ENCODE measurements at regions not wholly inside any gene's neighbourhood (a gene's known extent, or its start where the extent isn't known, plus 50 kb on each side); places are given as distances from the start of the nearest gene placed in this dataset.
"Not testable (repeated sequence)": the region's sequence is repeated elsewhere in the genome, so short reads cannot be mapped to it uniquely, and the experiment has no call there.

DNA sequence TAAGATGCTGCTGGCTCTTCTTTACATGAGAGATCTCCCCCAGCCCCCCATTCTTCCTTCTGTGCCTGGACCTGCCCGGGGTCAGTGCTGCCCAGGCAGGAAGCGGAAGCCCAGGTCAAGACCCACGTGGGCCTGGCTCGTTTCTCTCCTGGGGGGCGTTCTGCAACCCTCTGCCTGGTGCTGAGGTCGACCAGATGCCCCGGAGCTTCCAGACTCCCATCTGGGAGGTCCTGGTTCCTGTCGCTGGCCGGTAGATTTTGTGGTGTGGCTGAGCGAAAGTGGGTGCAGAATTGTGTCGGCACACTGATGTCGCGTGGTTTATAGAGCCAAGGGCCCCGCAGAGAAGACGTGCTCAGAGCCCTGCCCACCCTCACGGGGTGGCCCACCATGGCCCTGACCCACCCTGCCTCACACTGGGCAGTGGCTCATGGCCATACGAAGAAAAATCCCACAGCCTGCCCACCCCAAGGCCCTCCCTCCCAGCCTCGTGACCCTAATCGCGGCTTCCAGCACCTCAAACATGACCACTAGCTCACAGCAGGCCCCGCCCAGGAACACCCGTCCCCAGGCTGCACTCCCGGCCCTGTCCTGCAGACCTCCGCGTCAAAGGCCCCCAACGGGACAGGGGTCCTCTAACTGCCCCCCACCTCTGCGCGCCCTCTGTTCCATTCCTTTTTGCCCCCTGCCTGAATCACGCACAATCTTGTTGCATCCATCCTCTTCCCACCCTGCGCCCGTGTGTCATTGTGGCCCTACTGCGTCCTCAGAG, 443.2 kb upstream of the ZNF722 start:
- ATAC-seq; H3K4me3 ChIP-seq; H3K4me1 ChIP-seq; H3K27me3 ChIP-seq; H3K9me3 ChIP-seq; H3K27ac ChIP-seq; H3K36me3 ChIP-seq; intact Hi-C loops (cut with DNase I): not testable (repeated sequence)
- peak in 1 of 3 donors; percentile 39 for DNase-seq
- no CpG with 5 or more reads among the region's 32 CpGs for WGBS (ENCODE audit: insufficient coverage, low coverage, low lambda C conversion rate, missing lambda C conversion rate)

DNA sequence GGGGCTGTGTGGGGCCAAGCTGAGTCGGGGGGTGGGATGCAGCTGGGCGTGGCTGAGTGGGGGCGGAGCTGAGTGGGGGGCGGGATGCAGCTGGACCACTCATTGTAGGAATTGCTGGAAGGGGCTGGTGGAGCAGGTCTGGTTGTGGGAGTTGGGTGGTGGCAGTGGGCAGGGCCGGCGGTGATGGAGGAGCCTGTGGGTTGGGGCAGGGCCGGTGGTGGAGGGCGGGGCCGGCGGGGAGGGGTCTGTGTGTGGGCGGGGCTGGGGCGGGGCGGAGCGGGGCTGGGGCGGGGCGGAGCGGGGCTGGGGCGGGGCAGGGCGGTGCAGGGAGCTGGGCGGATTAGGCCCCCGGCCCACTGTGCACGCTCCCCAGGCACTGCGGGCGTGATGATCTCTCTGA, 442.4 kb upstream of the ZNF722 start:
- H3K4me1 ChIP-seq; H3K36me3 ChIP-seq; H3K9me3 ChIP-seq; H3K4me3 ChIP-seq; H3K27me3 ChIP-seq; intact Hi-C loops (cut with DNase I); ATAC-seq; H3K27ac ChIP-seq: not testable (repeated sequence)
- 66% methylated on average over 16 of the region's 24 CpGs for WGBS (ENCODE audit: insufficient coverage, low coverage, low lambda C conversion rate, missing lambda C conversion rate)
- DNase-seq: peak in 1 of 3 donors; percentile 18

- no CpG with 5 or more reads among the region's 12 CpGs for WGBS (ENCODE audit: insufficient coverage, low coverage, low lambda C conversion rate, missing lambda C conversion rate)
- DNase-seq (peak in 1 of 3 donors; percentile 31), ATAC-seq (peak in 1 of 4 donors; percentile 17)
- intact Hi-C loops (cut with DNase I); H3K36me3 ChIP-seq; H3K27me3 ChIP-seq; H3K4me1 ChIP-seq; H3K9me3 ChIP-seq; H3K4me3 ChIP-seq; H3K27ac ChIP-seq: not testable (repeated sequence)
Measured at GRCh38 chr7:63559016-63559415, 439.6 kb upstream of the ZNF722 start.

DNA sequence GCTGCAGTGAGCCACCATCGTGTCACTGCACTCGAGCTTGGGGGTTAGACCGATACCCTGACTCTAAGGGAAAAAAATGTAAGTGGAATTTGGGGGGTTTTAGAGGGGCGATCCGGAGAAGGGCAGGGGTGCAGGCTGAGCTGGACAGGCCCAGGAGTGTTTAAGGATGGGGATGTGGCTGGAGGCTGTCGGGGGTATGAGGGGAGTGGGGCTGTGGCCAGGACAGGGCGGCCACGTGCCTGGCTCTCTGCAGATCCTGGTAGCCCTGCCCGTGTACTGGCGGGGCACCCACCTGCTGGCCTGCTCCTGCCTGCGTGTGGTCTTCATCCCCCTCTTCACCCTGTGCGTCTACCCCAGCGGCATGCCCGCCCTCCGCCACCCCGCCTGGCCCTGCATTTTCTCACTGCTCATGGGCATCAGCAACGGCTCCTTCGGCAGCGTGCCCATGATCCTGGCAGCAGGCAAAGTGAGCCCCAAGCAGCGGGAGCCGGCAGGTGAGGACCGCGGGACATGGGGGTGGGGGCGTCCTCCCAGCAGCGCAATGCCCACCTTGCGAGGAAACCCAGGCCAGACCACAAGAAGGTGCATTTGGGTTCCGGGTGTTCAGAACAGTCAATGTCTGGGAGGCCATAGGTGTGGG, 438.7 kb upstream of the ZNF722 start:
- WGBS (ENCODE audit: insufficient coverage, low coverage, low lambda C conversion rate, missing lambda C conversion rate): 83% methylated on average over 11 of the region's 27 CpGs
- intact Hi-C loops (cut with DNase I); H3K36me3 ChIP-seq; H3K4me1 ChIP-seq; H3K9me3 ChIP-seq; H3K27me3 ChIP-seq; H3K4me3 ChIP-seq; H3K27ac ChIP-seq: not testable (repeated sequence)
- ATAC-seq (peak in 2 of 4 donors; percentile 9 to 19), DNase-seq (peak in 1 of 3 donors; percentile 46)

- 75% methylated on average over 4 of the region's 11 CpGs for WGBS (ENCODE audit: insufficient coverage, low coverage, low lambda C conversion rate, missing lambda C conversion rate)
Measured at GRCh38 chr7:63561911-63562310, 436.7 kb upstream of the ZNF722 start.

GRCh38 chr7:63562364-63563060, 436.1 kb upstream of the ZNF722 start:
- DNase-seq: peak in 1 of 3 donors; percentile 46
- 57% methylated on average over 1 of the region's 26 CpGs for WGBS (ENCODE audit: insufficient coverage, low coverage, low lambda C conversion rate, missing lambda C conversion rate)
- H3K4me3 ChIP-seq; H3K27ac ChIP-seq; H3K4me1 ChIP-seq; H3K27me3 ChIP-seq; intact Hi-C loops (cut with DNase I); H3K9me3 ChIP-seq; H3K36me3 ChIP-seq: not testable (repeated sequence)
- ATAC-seq: peak in 1 of 4 donors; percentile 14

More at GRCh38 chr7:63561911-63562310, 436.7 kb upstream of the ZNF722 start:
- H3K4me3 ChIP-seq; intact Hi-C loops (cut with DNase I); H3K27ac ChIP-seq; H3K4me1 ChIP-seq; H3K27me3 ChIP-seq; H3K36me3 ChIP-seq; ATAC-seq; H3K9me3 ChIP-seq: not testable (repeated sequence)
- peak in 1 of 3 donors; percentile 12 for DNase-seq

DNA sequence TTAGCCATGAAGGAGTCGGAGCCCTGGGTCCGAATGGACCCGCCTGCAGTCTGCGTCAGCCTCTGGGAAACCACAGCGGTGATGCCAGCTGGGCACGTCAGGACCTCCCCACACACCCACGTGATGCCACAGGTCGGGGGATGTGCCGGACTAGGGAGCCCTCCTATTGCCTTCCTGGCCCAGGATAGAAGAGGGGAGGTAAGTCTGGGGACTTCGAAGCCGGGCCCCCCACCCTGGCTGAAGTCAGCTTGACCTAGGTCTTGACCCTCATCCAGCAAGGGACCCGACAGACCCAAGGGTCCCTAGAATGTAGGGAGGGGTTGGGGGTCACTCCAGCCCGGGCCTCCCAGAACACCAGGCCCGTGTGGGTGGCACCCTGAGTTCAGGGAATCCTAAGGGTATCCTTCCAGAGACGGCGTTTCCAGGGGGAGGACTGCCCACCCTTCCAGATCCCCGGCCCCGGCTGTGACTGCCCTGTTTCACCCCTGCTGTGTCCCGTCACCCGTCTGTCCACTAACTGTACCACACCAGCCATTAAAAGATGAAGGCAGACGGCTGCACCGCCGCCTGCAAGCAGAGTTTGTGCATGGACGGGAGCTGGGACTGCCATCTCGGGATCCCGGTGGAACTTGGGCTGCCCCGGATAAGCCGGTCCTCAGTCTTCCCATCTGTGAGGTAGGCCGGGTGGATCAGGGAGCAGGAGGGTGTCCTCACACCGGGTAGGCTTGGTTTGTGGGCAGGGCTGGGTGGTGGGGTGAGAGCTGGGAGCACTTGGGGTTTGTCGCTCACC, 435.3 kb upstream of the ZNF722 start:
- DNase-seq: peak in 1 of 3 donors; percentile 28
- 75% methylated on average over 4 of the region's 31 CpGs for WGBS (ENCODE audit: insufficient coverage, low coverage, low lambda C conversion rate, missing lambda C conversion rate)
- H3K27ac ChIP-seq: not testable (repeated sequence)

DNA sequence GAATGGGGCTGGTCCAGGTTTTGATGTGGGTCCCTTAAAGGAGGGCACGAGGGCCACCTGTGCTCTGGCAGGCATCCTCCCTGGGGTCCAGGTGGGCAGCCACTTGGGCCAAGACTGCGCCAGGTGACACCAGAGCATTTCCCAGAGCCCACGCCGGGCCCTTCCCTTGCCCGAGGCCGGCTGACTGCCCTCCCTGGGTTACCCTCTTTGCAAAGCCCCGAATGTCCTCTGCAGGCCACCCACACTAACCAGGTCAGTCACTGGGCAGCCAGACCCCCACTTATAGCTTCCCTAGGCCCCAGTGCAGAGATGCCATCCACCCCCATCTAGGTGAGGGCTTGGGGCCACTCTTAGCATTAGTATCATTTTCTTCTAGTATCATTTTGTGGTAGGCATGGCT, 433.8 kb upstream of the ZNF722 start:
- DNase-seq: peak in 1 of 3 donors; percentile 33
- H3K9me3 ChIP-seq; intact Hi-C loops (cut with DNase I); H3K36me3 ChIP-seq; H3K27me3 ChIP-seq; H3K4me3 ChIP-seq; H3K4me1 ChIP-seq; H3K27ac ChIP-seq: not testable (repeated sequence)
- 80% methylated on average over 3 of the region's 7 CpGs for WGBS (ENCODE audit: insufficient coverage, low coverage, low lambda C conversion rate, missing lambda C conversion rate)
- ATAC-seq: peak in 2 of 4 donors; percentile 3 to 11

More for the DNA sequence above, 435.3 kb upstream of the ZNF722 start:
- H3K27me3 ChIP-seq; H3K9me3 ChIP-seq; H3K36me3 ChIP-seq; H3K4me3 ChIP-seq; intact Hi-C loops (cut with DNase I); ATAC-seq; H3K4me1 ChIP-seq: not testable (repeated sequence)

DNA sequence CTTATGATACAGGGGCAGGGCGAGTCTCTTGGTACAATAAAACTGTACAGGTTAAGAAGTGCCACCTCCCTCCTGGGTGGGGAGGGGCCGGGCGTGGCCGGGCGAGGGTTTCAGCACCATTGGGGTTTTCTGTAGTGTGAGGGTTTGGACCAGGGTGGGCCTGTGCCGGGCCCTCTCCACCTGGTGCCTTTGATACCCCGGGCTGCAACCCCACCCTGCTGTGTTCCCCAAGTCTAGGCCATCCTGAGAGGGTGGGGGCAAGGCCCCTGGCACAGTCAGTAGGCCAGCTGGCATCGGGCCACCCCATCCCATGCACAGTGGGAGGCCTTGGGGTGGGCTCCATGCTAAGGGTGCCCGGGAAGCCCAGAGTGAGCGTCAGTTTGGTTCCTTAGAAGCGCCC, 431.8 kb upstream of the ZNF722 start:
- H3K4me3 ChIP-seq; H3K4me1 ChIP-seq; H3K27ac ChIP-seq; intact Hi-C loops (cut with DNase I); H3K27me3 ChIP-seq; H3K9me3 ChIP-seq; H3K36me3 ChIP-seq: not testable (repeated sequence)
- ATAC-seq: peak in 1 of 4 donors; percentile 6
- 51% methylated on average over 6 of the region's 11 CpGs for WGBS (ENCODE audit: insufficient coverage, low coverage, low lambda C conversion rate, missing lambda C conversion rate)
- peak in 1 of 3 donors; percentile 39 for DNase-seq

- 86% methylated on average over 10 of the region's 25 CpGs for WGBS (ENCODE audit: insufficient coverage, low coverage, low lambda C conversion rate, missing lambda C conversion rate)
- H3K4me1 ChIP-seq; H3K27me3 ChIP-seq; intact Hi-C loops (cut with DNase I); H3K27ac ChIP-seq; H3K36me3 ChIP-seq; H3K4me3 ChIP-seq; H3K9me3 ChIP-seq; ATAC-seq: not testable (repeated sequence)
- peak in 1 of 3 donors; percentile 48 for DNase-seq
Measured at GRCh38 chr7:63567636-63568035, 431.0 kb upstream of the ZNF722 start.
